Glomerular endothelial cell (primary cell): ENCODE measurements at regions not wholly inside any gene's neighbourhood (a gene's known extent, or its start where the extent isn't known, plus 50 kb on each side); places are given as distances from the start of the nearest gene placed in this dataset.

Experiments
- DNase-seq: peaks from one replicate; pipeline ENCODE4 v3.0.0-alpha.2; 2011; ENCODE audit warnings: low read depth, low spot score; ENCODE audit errors: extremely low read depth

- peak; percentile 94 for DNase-seq
Measured at GRCh38 chr4:128571747-128572146, 237.8 kb upstream of the JADE1 start.

- DNase-seq: no peak
Measured at GRCh38 chr4:128570387-128570975, 239.0 kb upstream of the JADE1 start.

GRCh38 chr4:128566693-128567092 is 242.8 kb upstream of the JADE1 start:
- no peak for DNase-seq

GRCh38 chr4:128565565-128566186 is 243.8 kb upstream of the JADE1 start:
- no peak for DNase-seq

- no peak for DNase-seq
Measured at GRCh38 chr4:128565054-128565453, 244.4 kb upstream of the JADE1 start.

GRCh38 chr4:128564081-128564630 is 245.3 kb upstream of the JADE1 start:
- DNase-seq: no peak

- DNase-seq: no peak
Measured at GRCh38 chr4:128560754-128561495, 248.6 kb upstream of the JADE1 start.

GRCh38 chr4:128558896-128559679 is 250.4 kb upstream of the JADE1 start:
- DNase-seq: no peak

GRCh38 chr4:128556756-128557155 is 252.7 kb upstream of the JADE1 start:
- DNase-seq: no peak

GRCh38 chr4:128553686-128554515 is 255.6 kb upstream of the JADE1 start:
- DNase-seq: no peak

GRCh38 chr4:128552586-128552907 is 257.0 kb upstream of the JADE1 start:
- DNase-seq: no peak

- DNase-seq: no peak
Measured at GRCh38 chr4:128551280-128551679, 258.2 kb upstream of the JADE1 start.

- no peak for DNase-seq
Measured at GRCh38 chr4:128550060-128550459, 259.4 kb upstream of the JADE1 start.

GRCh38 chr4:128549636-128550035 is 259.9 kb upstream of the JADE1 start:
- no peak for DNase-seq

GRCh38 chr4:128548381-128548780 is 260.8 kb upstream of the PGRMC2 start:
- no peak for DNase-seq

GRCh38 chr4:128544272-128544671 is 256.7 kb upstream of the PGRMC2 start:
- no peak for DNase-seq

GRCh38 chr4:128543696-128544095 is 256.1 kb upstream of the PGRMC2 start:
- DNase-seq: no peak

GRCh38 chr4:128542047-128542446 is 254.4 kb upstream of the PGRMC2 start:
- no peak for DNase-seq

- DNase-seq: no peak
Measured at GRCh38 chr4:128540122-128540521, 252.5 kb upstream of the PGRMC2 start.

GRCh38 chr4:128538111-128538882 is 250.7 kb upstream of the PGRMC2 start:
- DNase-seq: no peak
